Esophagus muscularis mucosa (tissue), 4 donors: ENCODE measurements at regions not wholly inside any gene's neighbourhood (a gene's known extent, or its start where the extent isn't known, plus 50 kb on each side); places are given as distances from the start of the nearest gene placed in this dataset.

ENCODE experiments used
- DNase-seq: peaks from one replicate; pipeline ENCODE4 v3.0.0-alpha.2; 2017; ENCODE audit errors: extremely low spot score
- H3K27ac ChIP-seq, 4 donors: fragments of 200-600 bp; sonication (generic); replicated peaks in 1 of 4; 1 replicate in 3 of 4; 2 replicates in 1 of 4; pipeline ENCODE4 v1.5.1; 2016 to 2019; ENCODE audit warnings: mild to moderate bottlenecking in 1 of 4
- H3K27me3 ChIP-seq, 4 donors: fragments of 200-600 bp; sonication (generic); one replicate each; pipeline versions ENCODE4 v1.5.1 to v1.6.0; 2016 to 2019
- H3K36me3 ChIP-seq, 4 donors: fragments of 200-600 bp; sonication (generic); one replicate each; pipeline ENCODE4 v1.5.1; 2016 to 2019
- H3K4me1 ChIP-seq, 4 donors: fragments of 200-600 bp; sonication (generic); one replicate each; pipeline ENCODE4 v1.5.1; 2016 to 2019
- H3K4me3 ChIP-seq, 4 donors: fragments of 200-600 bp; sonication (generic); 1 replicate in 2 of 4; 2 replicates in 2 of 4; pipeline ENCODE4 v1.5.1; 2016 to 2019; ENCODE audit warnings: mild to moderate bottlenecking in 4 of 4, moderate library complexity in 1 of 4
- H3K9me3 ChIP-seq, 4 donors: fragments of 200-600 bp; sonication (generic); 1 replicate in 3 of 4; 2 replicates in 1 of 4; pipeline ENCODE4 v1.5.1; 2016 to 2019
- CTCF ChIP-seq, 3 experiments: fragments of 200-600 bp in 2 of 3; fragments of 450-650 bp in 1 of 3; sonication (generic) in 2 of 3; IDR thresholded peaks; one replicate each; pipeline ENCODE4 v1.5.1; 2017 to 2019; ENCODE audit warnings: antibody characterized with exemption in 3 of 3, mild to moderate bottlenecking in 2 of 3, moderate library complexity in 1 of 3
- EP300 ChIP-seq: sonication (generic); formaldehyde crosslinking; IDR thresholded peaks from one replicate; pipeline ENCODE4 v1.6.1; 2017; ENCODE audit warnings: antibody characterized with exemption
- POLR2A ChIP-seq: fragments of 450-650 bp; IDR thresholded peaks from one replicate; pipeline ENCODE4 v1.6.1; 2017; ENCODE audit warnings: antibody characterized with exemption, moderate library complexity, mild to moderate bottlenecking, low read depth
- POLR2AphosphoS5 ChIP-seq, 2 donors: sonication (generic); formaldehyde crosslinking; IDR thresholded peaks; one replicate each; pipeline ENCODE4 v1.6.1; 2017; ENCODE audit warnings: antibody characterized with exemption in 2 of 2
- WGBS: methylation state at CpG from one replicate; pipeline ENCODE4 v1.1.5; 2018; 5-methylcytosine and 5-hydroxymethylcytosine counted together
- intact Hi-C: fragments of 100-400 bp; cut with DNase I; formaldehyde crosslinking; loops from one replicate; pipeline ENCODE4 v1.15.1; 2023

GRCh38 chr4:126783191-126783590, 849.6 kb upstream of the INTU start:
- TF ChIP-seq POLR2AphosphoS5 (IDR thresholded peaks at IDR 0.05) = no peak
- no peak for TF ChIP-seq EP300
- TF ChIP-seq CTCF (IDR thresholded peaks at IDR 0.05) = no peak
- TF ChIP-seq POLR2A = no peak
- Histone ChIP-seq H3K27ac (no peak overlapping the region), H3K4me3 (no peak overlapping the region), H3K27me3 (no peaks in the 10 kb centered on the region), H3K36me3 (no peaks in the 10 kb centered on the region), H3K4me1 (no peaks in the 10 kb centered on the region), H3K9me3 (no peaks in the 10 kb centered on the region)
- intact Hi-C loops = no loop called here
- 94% methylated on average over 2 of the region's 2 CpGs for WGBS
- DNase-seq = no peak

- no peak overlapping the region for H3K27ac ChIP-seq
- no peaks in the 10 kb centered on the region for H3K36me3 ChIP-seq
- TF ChIP-seq CTCF (IDR thresholded peaks at IDR 0.05) (no peak), POLR2AphosphoS5 (IDR thresholded peaks at IDR 0.05) (no peak), EP300 (no peak), POLR2A (no peak)
- intact Hi-C loops = no loop called here
- no peaks in the 10 kb centered on the region for H3K9me3 ChIP-seq
- DNase-seq = no peak
- WGBS = 86% methylated on average over 2 of the region's 2 CpGs
- no peaks in the 10 kb centered on the region for H3K27me3 ChIP-seq
- H3K4me1 ChIP-seq = no peaks in the 10 kb centered on the region
- no peak overlapping the region for H3K4me3 ChIP-seq
These were observed 847.7 kb upstream of the INTU start for GRCh38 chr4:126784966-126785580.

- intact Hi-C loops = no loop called here
- Histone ChIP-seq H3K4me3 (no peak overlapping the region), H3K4me1 (no peaks in the 10 kb centered on the region), H3K9me3 (no peaks in the 10 kb centered on the region), H3K27ac (no peak overlapping the region), H3K27me3 (no peaks in the 10 kb centered on the region), H3K36me3 (no peaks in the 10 kb centered on the region)
- TF ChIP-seq POLR2AphosphoS5 (IDR thresholded peaks at IDR 0.05) = no peak
- no peak for TF ChIP-seq POLR2A
- no peak for TF ChIP-seq EP300
- no peak for TF ChIP-seq CTCF (IDR thresholded peaks at IDR 0.05)
- no peak for DNase-seq
- 88% methylated on average over 1 of the region's 1 CpG for WGBS
These were observed 842.1 kb upstream of the INTU start for GRCh38 chr4:126790633-126791032.

- no peaks in the 10 kb centered on the region for H3K9me3 ChIP-seq
- WGBS = 94% methylated on average over 2 of the region's 2 CpGs
- intact Hi-C loops = no loop called here
- no peak overlapping the region for H3K27ac ChIP-seq
- no peaks in the 10 kb centered on the region for H3K27me3 ChIP-seq
- no peak overlapping the region for H3K4me3 ChIP-seq
- H3K36me3 ChIP-seq = no peaks in the 10 kb centered on the region
- TF ChIP-seq POLR2A (no peak), POLR2AphosphoS5 (IDR thresholded peaks at IDR 0.05) (no peak), CTCF (IDR thresholded peaks at IDR 0.05) (no peak), EP300 (no peak)
- no peaks in the 10 kb centered on the region for H3K4me1 ChIP-seq
- DNase-seq = no peak
These were observed 838.4 kb upstream of the INTU start for GRCh38 chr4:126794363-126794762.

- H3K36me3 ChIP-seq = no peaks in the 10 kb centered on the region
- intact Hi-C loops = no loop called here
- H3K9me3 ChIP-seq = no peaks in the 10 kb centered on the region
- H3K4me3 ChIP-seq = no peak overlapping the region
- WGBS = 89% methylated on average over 1 of the region's 1 CpG
- no peak overlapping the region for H3K27ac ChIP-seq
- peaks cover 0 to 10% (median 7%) of the 10 kb centered on the region in 4 donors for H3K4me1 ChIP-seq
- DNase-seq = no peak
- TF ChIP-seq POLR2A = no peak
- TF ChIP-seq EP300 = no peak
- no peak for TF ChIP-seq POLR2AphosphoS5 (IDR thresholded peaks at IDR 0.05)
- no peaks in the 10 kb centered on the region for H3K27me3 ChIP-seq
These were observed 834.5 kb upstream of the INTU start for GRCh38 chr4:126798214-126798613.
